HCT116 (cell line): ENCODE measurements at regions not wholly inside any gene's neighbourhood (a gene's known extent, or its start where the extent isn't known, plus 50 kb on each side); places are given as distances from the start of the nearest gene placed in this dataset.

Source experiments
- ATAC-seq: fragments of 200-7000 bp; cut with Tn5 transposase; 2 replicates; pipeline ENCODE4 v1.9.1; 2020; ENCODE audit warnings: mild to moderate bottlenecking, moderate library complexity
- BruUV-seq: library from RNA; stranded (reverse); fragments of 400-500 nt; replicated peaks from 2 replicates; lab custom pipeline; 2021; lab: Mats Ljungman, UMichigan
- CTCF ChIA-PET: fragments of 300-600 bp; sonication (Branson Sonifier 250); formaldehyde crosslinking; loops from one replicate; lab custom pipeline; 2021; ENCODE audit warnings: antibody characterized with exemption; lab: Charles Lee
- POLR2A ChIA-PET: fragments of 300-600, 350-600 bp; sonication (Branson Sonifier 250); formaldehyde crosslinking; loops from one replicate; lab custom pipeline; 2021; ENCODE audit warnings: antibody characterized with exemption; lab: Charles Lee
- RAD21 ChIA-PET, 2 experiments: fragments of 300-600 bp; sonication (Branson Sonifier 250); formaldehyde crosslinking; loops; one replicate each; lab custom pipeline; 2023; ENCODE audit warnings: low total read pairs in 2 of 2; ENCODE audit not compliant: uncharacterized antibody in 2 of 2, unreplicated experiment in 2 of 2, low non-redundant PET in 1 of 2; lab: Charles Lee
- DNase-seq: peaks from one replicate; pipeline ENCODE4 v3.0.0-alpha.2; 2010; ENCODE audit warnings: low read depth, low spot score
- H2AFZ ChIP-seq: fragments of 200-600 bp; shearing (Covaris generic), sonication (generic); 2 replicates; pipeline ENCODE4 v1.6.1; 2017; ENCODE audit warnings: low read depth, mixed run types, mixed read lengths, antibody characterized with exemption, low read length; ENCODE audit not compliant: poor library complexity, severe bottlenecking
- H3K27ac ChIP-seq: 2 replicates; pipeline ENCODE4 v1.5.1; 2012; ENCODE audit warnings: low read depth, low read length
- H3K27me3 ChIP-seq: fragments of 200-600 bp; sonication (generic); 2 replicates; pipeline ENCODE4 v1.6.1; 2016; ENCODE audit warnings: mixed run types, low read length, mixed read lengths; ENCODE audit not compliant: insufficient read depth
- H3K36me3 ChIP-seq, 2 experiments: fragments of 200-500 bp in 1 of 2; fragments of 200-600 bp in 1 of 2; sonication (Bioruptor generic) in 1 of 2; sonication (generic) in 1 of 2; 2 replicates each; pipeline versions ENCODE4 v1.5.1 to v1.6.1; 2014 to 2016; ENCODE audit warnings: low read length in 2 of 2, inconsistent platforms in 1 of 2, mixed read lengths in 1 of 2, mixed run types in 1 of 2; ENCODE audit not compliant: insufficient read depth in 2 of 2, control insufficient read depth in 1 of 2
- H3K4me1 ChIP-seq, 2 experiments: fragments of 200-600 bp in 1 of 2; sonication (generic) in 1 of 2; 2 replicates each; pipeline versions ENCODE4 v1.5.1 to v1.6.1; 2012 to 2017; ENCODE audit warnings: low read length in 2 of 2, inconsistent platforms in 1 of 2, mild to moderate bottlenecking in 1 of 2, mixed read lengths in 1 of 2, mixed run types in 1 of 2, moderate library complexity in 1 of 2; ENCODE audit not compliant: insufficient read depth in 2 of 2, control insufficient read depth in 1 of 2
- H3K4me2 ChIP-seq: fragments of 200-600 bp; sonication (generic); 2 replicates; pipeline ENCODE4 v1.6.1; 2017; ENCODE audit warnings: mixed run types, low read length, mixed read lengths
- H3K4me3 ChIP-seq, 2 experiments: fragments of 200-600 bp in 1 of 2; sonication (generic) in 1 of 2; replicated peaks in 1 of 2; 2 replicates each; pipeline ENCODE4 v1.5.1; 2011 to 2016; ENCODE audit warnings: low read length in 2 of 2, control low read depth in 1 of 2, low read depth in 1 of 2, mild to moderate bottlenecking in 1 of 2, mixed read lengths in 1 of 2, mixed run types in 1 of 2
- H3K79me2 ChIP-seq: fragments of 200-600 bp; sonication (generic); 2 replicates; pipeline ENCODE4 v1.6.1; 2017; ENCODE audit warnings: mild to moderate bottlenecking, mixed run types, low read length, moderate library complexity, mixed read lengths; ENCODE audit not compliant: insufficient read depth
- H3K9ac ChIP-seq: fragments of 200-600 bp; sonication (generic); 2 replicates; pipeline ENCODE4 v1.6.1; 2016; ENCODE audit warnings: low read length, mixed read lengths
- H3K9me2 ChIP-seq: fragments of 200-600 bp; sonication (generic), shearing (Covaris generic); 2 replicates; pipeline ENCODE4 v1.6.1; 2017; ENCODE audit warnings: mixed run types, mild to moderate bottlenecking, moderate library complexity; ENCODE audit not compliant: insufficient read depth
- H3K9me3 ChIP-seq, 2 experiments: fragments of 200-500 bp in 1 of 2; fragments of 200-600 bp in 1 of 2; sonication (Bioruptor generic) in 1 of 2; sonication (generic) in 1 of 2; 2 replicates each; pipeline ENCODE4 v1.6.1; 2014 to 2017; ENCODE audit warnings: low read length in 2 of 2, mixed read lengths in 2 of 2, inconsistent platforms in 1 of 2, low read depth in 1 of 2, mild to moderate bottlenecking in 1 of 2, mixed run types in 1 of 2, moderate library complexity in 1 of 2; ENCODE audit not compliant: control insufficient read depth in 1 of 2, insufficient read depth in 1 of 2
- H4K20me1 ChIP-seq: fragments of 200-600 bp; sonication (generic), shearing (Covaris generic); 2 replicates; pipeline ENCODE4 v1.6.1; 2017; ENCODE audit warnings: mixed run types, mild to moderate bottlenecking, moderate library complexity; ENCODE audit not compliant: insufficient read depth
- JUND ChIP-seq: IDR thresholded peaks from 2 replicates; pipeline ENCODE4 v1.6.1; 2012
- SP1 ChIP-seq: IDR thresholded peaks from 2 replicates; pipeline ENCODE4 v1.6.1; 2012; ENCODE audit warnings: low read depth
- intact Hi-C: fragments of 100-400 bp; cut with micrococcal nuclease; formaldehyde crosslinking; loops from 2 replicates; pipeline ENCODE4 v1.10.0; 2022
- TF ChIP-seq, protein P1 (sequence below): IDR thresholded peaks from 2 replicates; pipeline ENCODE4 v1.6.1; 2012

DNA sequence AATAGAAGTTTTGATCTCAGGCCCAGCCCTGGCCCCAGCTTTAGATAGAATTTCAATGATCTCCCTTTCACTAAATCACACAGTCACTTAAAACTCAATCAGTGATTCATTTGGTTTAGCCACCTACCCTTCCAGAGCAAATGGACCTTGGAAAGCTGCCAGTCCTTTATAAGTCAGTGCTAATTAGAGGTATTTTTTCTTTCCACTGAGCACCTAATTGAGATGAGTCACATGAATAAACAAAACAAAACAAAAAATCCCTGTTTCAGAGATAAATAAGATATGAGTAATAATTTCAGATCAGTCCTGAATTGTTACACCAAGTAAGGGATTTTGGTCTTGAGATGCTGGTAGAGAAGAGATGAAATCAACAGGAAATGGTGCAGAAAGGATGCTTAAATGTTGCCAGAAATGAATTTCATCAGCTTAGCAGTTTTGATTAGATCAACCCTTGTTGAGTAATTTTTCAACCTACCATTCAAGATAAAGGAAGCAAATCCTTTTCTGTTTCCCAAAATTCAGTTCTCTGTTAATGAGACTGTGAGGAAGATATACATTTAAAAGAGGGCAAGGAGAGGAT lies 352.0 kb upstream of the COL8A1 start:
- ChIA-PET POLR2A (no interaction called here), CTCF (no interaction called here), RAD21 (no interaction called here)
- H3K79me2 ChIP-seq: no peaks in the 10 kb centered on the region
- BruUV-seq: no TSS peak
- H4K20me1 ChIP-seq: no peaks in the 10 kb centered on the region
- no peaks in the 10 kb centered on the region for H3K9me3 ChIP-seq
- no peaks in the 10 kb centered on the region; a peak in 1 of 4 replicates for H3K4me1 ChIP-seq
- DNase-seq (peak; percentile 6), ATAC-seq (no peak)
- TF ChIP-seq JUND (0 out of 2 replicates have a peak, but pooled peaks have one; percentile 18), SP1 (peak; percentile 12; the same call in 1 of the 2 replicates)
- TF ChIP-seq, protein P1, sequence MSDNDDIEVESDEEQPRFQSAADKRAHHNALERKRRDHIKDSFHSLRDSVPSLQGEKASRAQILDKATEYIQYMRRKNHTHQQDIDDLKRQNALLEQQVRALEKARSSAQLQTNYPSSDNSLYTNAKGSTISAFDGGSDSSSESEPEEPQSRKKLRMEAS: no peak
- H3K4me2 ChIP-seq: no peak overlapping the region
- no peaks in the 10 kb centered on the region for H3K36me3 ChIP-seq
- no peak overlapping the region for H3K9ac ChIP-seq
- H3K4me3 ChIP-seq: no peak overlapping the region
- no peak overlapping the region for H2AFZ ChIP-seq
- no peaks in the 10 kb centered on the region for H3K9me2 ChIP-seq
- H3K27ac ChIP-seq: no peak overlapping the region
- intact Hi-C loops: no loop called here
- peaks cover 12% of the 10 kb centered on the region for H3K27me3 ChIP-seq

DNA sequence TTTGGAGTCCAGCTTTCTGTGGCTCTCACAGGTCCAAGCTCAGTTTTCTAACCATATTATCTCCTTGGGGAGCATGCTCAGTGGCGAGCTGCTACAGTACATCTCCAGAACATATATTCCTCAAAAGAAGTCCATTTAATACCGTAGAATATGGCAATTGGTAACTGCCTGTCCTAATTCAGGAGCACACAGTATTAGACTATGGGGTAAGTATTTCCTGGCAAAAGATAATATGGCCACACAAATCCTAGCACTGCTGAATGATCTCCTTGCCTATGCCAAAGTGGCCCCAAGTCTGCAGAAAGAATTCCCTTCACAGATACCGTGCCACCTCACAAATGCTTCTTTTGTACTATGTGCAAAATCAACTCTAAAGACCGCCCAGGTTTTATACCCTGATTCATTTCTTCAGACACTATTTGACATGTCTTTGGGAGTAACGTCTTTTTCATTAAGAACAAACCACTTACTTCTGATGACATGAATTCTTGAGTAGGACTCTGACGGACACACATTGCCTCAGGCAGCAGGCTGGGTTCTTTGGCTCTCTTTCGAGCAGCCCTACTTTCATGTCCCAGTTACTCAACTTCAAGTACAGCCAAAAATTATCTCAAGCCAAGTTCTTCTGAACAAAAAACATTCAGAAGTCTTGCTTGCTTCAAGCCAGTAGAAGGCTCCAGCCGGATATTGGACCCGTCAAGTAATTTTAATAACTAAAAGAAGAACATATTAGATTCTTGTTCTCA lies 368.3 kb upstream of the DCBLD2 start:
- no TSS peak for BruUV-seq
- Histone ChIP-seq H3K79me2 (no peaks in the 10 kb centered on the region), H2AFZ (no peak overlapping the region), H3K36me3 (no peaks in the 10 kb centered on the region), H3K9me2 (no peaks in the 10 kb centered on the region), H3K27me3 (peaks cover 6% of the 10 kb centered on the region; the same call in 1 of the 2 replicates), H3K4me2 (no peak overlapping the region), H3K9ac (no peak overlapping the region), H3K4me1 (no peaks in the 10 kb centered on the region), H3K27ac (no peak overlapping the region), H3K4me3 (no peak overlapping the region), H4K20me1 (no peaks in the 10 kb centered on the region), H3K9me3 (no peaks in the 10 kb centered on the region)
- DNase-seq: no peak
- RAD21 ChIA-PET: no interaction called here
- no peak for ATAC-seq
- POLR2A ChIA-PET: no interaction called here
- CTCF ChIA-PET: no interaction called here
- TF ChIP-seq, protein P1: no peak
- TF ChIP-seq, all 23 proteins: peak for 0
- intact Hi-C loops: no loop called here
